ENCODE measurements at regions not wholly inside any gene's neighbourhood (a gene's known extent, or its start where the extent isn't known, plus 50 kb on each side); places are given as distances from the start of the nearest gene placed in this dataset.

DNA sequence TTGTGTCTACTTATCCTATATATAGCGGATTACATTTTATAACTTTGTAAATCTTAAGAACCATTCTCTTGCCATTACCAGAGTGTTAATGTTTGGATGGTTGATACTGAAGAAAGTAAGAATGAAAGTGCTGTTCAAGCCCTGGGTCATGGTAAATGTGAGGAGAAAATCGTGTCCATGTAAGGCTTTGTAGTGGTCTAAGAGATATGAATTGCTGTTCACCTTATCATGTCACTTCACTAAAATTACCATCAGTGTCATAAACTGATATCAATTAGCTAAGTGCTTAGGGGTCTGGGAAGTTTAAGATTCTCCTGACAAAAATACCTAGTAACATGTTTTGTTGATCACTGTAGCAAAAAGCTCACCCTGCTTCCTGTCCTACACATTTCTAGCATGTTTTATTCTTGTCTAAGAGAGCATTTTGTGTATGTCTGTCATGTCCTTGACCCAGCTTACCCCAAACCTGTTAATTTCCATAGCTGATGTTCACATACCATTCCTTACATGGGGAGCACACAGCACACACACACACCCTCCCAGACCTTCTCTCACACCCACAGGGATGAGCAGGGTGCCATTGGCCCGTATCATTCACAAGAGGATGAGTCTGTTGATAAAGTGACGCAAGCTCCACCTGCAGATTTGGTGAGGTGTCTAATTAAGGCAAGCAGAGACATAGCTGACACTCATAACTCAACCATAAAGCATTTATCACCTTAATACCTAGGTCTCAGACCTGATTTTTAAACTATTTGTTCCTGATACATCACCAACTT lies 125.1 kb upstream of the PAM start:
- BruUV-seq (replicated peaks) = no TSS peak
- H4K8ac ChIP-seq (ENCODE audit: low read depth in 2 of 2, low read length in 2 of 2) = no peak overlapping the region
- no peaks in the 10 kb centered on the region for H3K9me1 ChIP-seq (ENCODE audit: insufficient read depth, low read length)
- H4K5ac ChIP-seq (ENCODE audit: low read depth, low read length) = no peak overlapping the region
- ChIA-PET CTCF (no interaction called here), POLR2A (ENCODE audit: unreplicated experiment) (no interaction called here)
- no peaks in the 10 kb centered on the region for H3K36me3 ChIP-seq (ENCODE audit: control insufficient read depth, insufficient read depth, low read length)
- no peak overlapping the region for H3K23ac ChIP-seq (ENCODE audit: low read depth, low read length)
- H3K4me2 ChIP-seq (ENCODE audit: low read depth, low read length) = no peak overlapping the region
- no peak overlapping the region for H3K18ac ChIP-seq (ENCODE audit: low read depth, low read length)
- no peaks in the 10 kb centered on the region for H3K27me3 ChIP-seq (ENCODE audit: control insufficient read depth, insufficient read depth, low read length)
- H2BK20ac ChIP-seq (ENCODE audit: low read depth, low read length) = no peak overlapping the region
- no peak for ATAC-seq (ENCODE audit: low read depth)
- H2AK5ac ChIP-seq (ENCODE audit: low read depth, low read length) = no peak overlapping the region
- no peaks in the 10 kb centered on the region for H3K79me1 ChIP-seq (ENCODE audit: low read depth in 1 of 2, low read length in 2 of 2)
- H4K91ac ChIP-seq (ENCODE audit: insufficient read depth, low read depth, low read length) = no peak overlapping the region
- in situ Hi-C loops (cut with MboI; ENCODE audit: low sequenced_read_pairs) (no loop called here), intact Hi-C loops (cut with micrococcal nuclease) (no loop called here), dilution Hi-C loops (cut with HindIII; ENCODE audit: low sequenced_read_pairs, unreplicated experiment) (no loop called here)
- H3K9me3 ChIP-seq (ENCODE audit: control insufficient read depth, insufficient read depth, low read length) = no peaks in the 10 kb centered on the region
- H4K20me1 ChIP-seq (ENCODE audit: insufficient read depth, low read length) = no peaks in the 10 kb centered on the region
- no CpG with 5 or more reads among the region's 4 CpGs for WGBS, 2 experiments (ENCODE audit: extremely low coverage in 2 of 2, insufficient read length in 1 of 2)
- H3K27ac ChIP-seq (ENCODE audit: insufficient read depth, low read length) = no peak overlapping the region
- H3K56ac ChIP-seq (ENCODE audit: extremely low read depth, insufficient read depth, low read length) = no peak overlapping the region
- H3K14ac ChIP-seq (replicated peaks; ENCODE audit: low read depth, low read length) = no peak overlapping the region
- H3K4me1 ChIP-seq (ENCODE audit: control insufficient read depth, insufficient read depth, low read length) = peaks cover 5% of the 10 kb centered on the region; the same call in 1 of the 2 replicates
- no peak for DNase-seq
- H2AFZ ChIP-seq (replicated peaks; ENCODE audit: low read length, poor library complexity) = no peak overlapping the region
- H2AK9ac ChIP-seq (replicated peaks; ENCODE audit: low read depth, low read length, poor library complexity) = no peak overlapping the region
- no peak overlapping the region for H3K4me3 ChIP-seq (ENCODE audit: insufficient read depth, low read depth, low read length)
- H3K4ac ChIP-seq (ENCODE audit: low read depth, low read length) = no peak overlapping the region
- no peak overlapping the region for H2BK120ac ChIP-seq (ENCODE audit: low read depth, low read length)
- TF ChIP-seq MXI1 (IDR thresholded peaks at IDR 0.05; ENCODE audit: borderline replicate concordance, low read depth, low read length) (no peak), RFX5 (IDR thresholded peaks at IDR 0.05; ENCODE audit: low read depth, low read length) (no peak), NFE2L2 (IDR thresholded peaks at IDR 0.05; ENCODE audit: low read depth, low read length) (no peak), BHLHE40 (IDR thresholded peaks at IDR 0.05; ENCODE audit: low read depth, low read length) (no peak), POLR2A (IDR thresholded peaks at IDR 0.05; ENCODE audit: low read depth, low read length) (no peak), RCOR1 (IDR thresholded peaks at IDR 0.05; ENCODE audit: insufficient replicate concordance, low read length) (no peak), CEBPB (IDR thresholded peaks at IDR 0.05; ENCODE audit: low read depth, low read length) (no peak), MAFK (IDR thresholded peaks at IDR 0.05; ENCODE audit: low read depth, low read length) (no peak), MAZ (IDR thresholded peaks at IDR 0.05; ENCODE audit: borderline replicate concordance, low read depth, low read length) (no peak), CHD1 (IDR thresholded peaks at IDR 0.05; ENCODE audit: low read depth, low read length) (no peak), FOS (IDR thresholded peaks at IDR 0.05; ENCODE audit: low read depth, low read length) (no peak), SMC3 (IDR thresholded peaks at IDR 0.05; ENCODE audit: low read depth, low read length) (no peak), RAD21 (IDR thresholded peaks at IDR 0.05; ENCODE audit: low read length) (no peak)
- TF ChIP-seq, protein P1, sequence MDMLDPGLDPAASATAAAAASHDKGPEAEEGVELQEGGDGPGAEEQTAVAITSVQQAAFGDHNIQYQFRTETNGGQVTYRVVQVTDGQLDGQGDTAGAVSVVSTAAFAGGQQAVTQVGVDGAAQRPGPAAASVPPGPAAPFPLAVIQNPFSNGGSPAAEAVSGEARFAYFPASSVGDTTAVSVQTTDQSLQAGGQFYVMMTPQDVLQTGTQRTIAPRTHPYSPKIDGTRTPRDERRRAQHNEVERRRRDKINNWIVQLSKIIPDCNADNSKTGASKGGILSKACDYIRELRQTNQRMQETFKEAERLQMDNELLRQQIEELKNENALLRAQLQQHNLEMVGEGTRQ (IDR thresholded peaks at IDR 0.05; ENCODE audit: low read depth, low read length) = no peak
- TF ChIP-seq, protein P2, sequence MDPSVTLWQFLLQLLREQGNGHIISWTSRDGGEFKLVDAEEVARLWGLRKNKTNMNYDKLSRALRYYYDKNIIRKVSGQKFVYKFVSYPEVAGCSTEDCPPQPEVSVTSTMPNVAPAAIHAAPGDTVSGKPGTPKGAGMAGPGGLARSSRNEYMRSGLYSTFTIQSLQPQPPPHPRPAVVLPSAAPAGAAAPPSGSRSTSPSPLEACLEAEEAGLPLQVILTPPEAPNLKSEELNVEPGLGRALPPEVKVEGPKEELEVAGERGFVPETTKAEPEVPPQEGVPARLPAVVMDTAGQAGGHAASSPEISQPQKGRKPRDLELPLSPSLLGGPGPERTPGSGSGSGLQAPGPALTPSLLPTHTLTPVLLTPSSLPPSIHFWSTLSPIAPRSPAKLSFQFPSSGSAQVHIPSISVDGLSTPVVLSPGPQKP (IDR thresholded peaks at IDR 0.05; ENCODE audit: borderline replicate concordance, low read depth, low read length) = no peak
- TF ChIP-seq, protein P3, sequence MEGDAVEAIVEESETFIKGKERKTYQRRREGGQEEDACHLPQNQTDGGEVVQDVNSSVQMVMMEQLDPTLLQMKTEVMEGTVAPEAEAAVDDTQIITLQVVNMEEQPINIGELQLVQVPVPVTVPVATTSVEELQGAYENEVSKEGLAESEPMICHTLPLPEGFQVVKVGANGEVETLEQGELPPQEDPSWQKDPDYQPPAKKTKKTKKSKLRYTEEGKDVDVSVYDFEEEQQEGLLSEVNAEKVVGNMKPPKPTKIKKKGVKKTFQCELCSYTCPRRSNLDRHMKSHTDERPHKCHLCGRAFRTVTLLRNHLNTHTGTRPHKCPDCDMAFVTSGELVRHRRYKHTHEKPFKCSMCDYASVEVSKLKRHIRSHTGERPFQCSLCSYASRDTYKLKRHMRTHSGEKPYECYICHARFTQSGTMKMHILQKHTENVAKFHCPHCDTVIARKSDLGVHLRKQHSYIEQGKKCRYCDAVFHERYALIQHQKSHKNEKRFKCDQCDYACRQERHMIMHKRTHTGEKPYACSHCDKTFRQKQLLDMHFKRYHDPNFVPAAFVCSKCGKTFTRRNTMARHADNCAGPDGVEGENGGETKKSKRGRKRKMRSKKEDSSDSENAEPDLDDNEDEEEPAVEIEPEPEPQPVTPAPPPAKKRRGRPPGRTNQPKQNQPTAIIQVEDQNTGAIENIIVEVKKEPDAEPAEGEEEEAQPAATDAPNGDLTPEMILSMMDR (conservative IDR thresholded peaks at IDR 0.05; ENCODE audit: low read depth, low read length) = no peak
- no peak overlapping the region for H2BK5ac ChIP-seq (ENCODE audit: low read depth, low read length, poor library complexity, severe bottlenecking)
- no peak overlapping the region for H2BK15ac ChIP-seq (ENCODE audit: low read depth, low read length)
- H3K9ac ChIP-seq (ENCODE audit: low read depth, low read length) = no peak overlapping the region

Data from IMR-90 (cell line).